SH-SY5Y (cell line): ENCODE measurements at regions not wholly inside any gene's neighbourhood (a gene's known extent, or its start where the extent isn't known, plus 50 kb on each side); places are given as distances from the start of the nearest gene placed in this dataset.

Source experiments
- GATA2 ChIP-seq: IDR thresholded peaks from 2 replicates; pipeline ENCODE4 v1.6.1; 2011; ENCODE audit warnings: mild to moderate bottlenecking, low read depth, low read length
- GATA3 ChIP-seq: IDR thresholded peaks from 2 replicates; pipeline ENCODE4 v1.6.1; 2011; ENCODE audit warnings: low read depth, mild to moderate bottlenecking, low read length, moderate library complexity

GRCh38 chr10:124270530-124271327 is 148.0 kb downstream of the OAT start:
- no peak for TF ChIP-seq GATA2
- TF ChIP-seq GATA3: no peak
